GM21529 (cell line): ENCODE measurements at regions not wholly inside any gene's neighbourhood (a gene's known extent, or its start where the extent isn't known, plus 50 kb on each side); places are given as distances from the start of the nearest gene placed in this dataset.

Source experiments
- ATAC-seq: cut with Tn5 transposase; IDR thresholded peaks from one replicate; pipeline ENCODE4 v1.9.1; 2021; ENCODE audit not compliant: unreplicated experiment

DNA sequence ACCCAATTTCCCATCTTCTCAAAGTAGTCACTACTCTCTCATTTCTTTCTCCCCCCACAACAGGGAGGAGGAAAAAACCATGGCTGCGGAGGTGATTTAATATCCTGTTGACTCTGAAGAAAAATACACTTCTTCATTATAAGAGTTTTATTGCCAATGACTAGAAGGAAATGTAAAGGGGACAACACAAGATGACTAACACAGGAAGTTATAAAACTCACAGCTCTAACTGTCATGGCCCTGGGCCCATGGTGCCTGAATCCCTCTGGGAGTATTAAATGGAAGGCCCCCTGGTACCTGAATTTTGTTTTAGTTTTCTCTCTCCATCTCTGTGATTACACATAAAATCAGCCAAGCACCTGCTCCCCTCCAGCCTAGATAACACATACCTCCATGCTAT, 352.8 kb upstream of the FAT3 start:
- no peak for ATAC-seq

DNA sequence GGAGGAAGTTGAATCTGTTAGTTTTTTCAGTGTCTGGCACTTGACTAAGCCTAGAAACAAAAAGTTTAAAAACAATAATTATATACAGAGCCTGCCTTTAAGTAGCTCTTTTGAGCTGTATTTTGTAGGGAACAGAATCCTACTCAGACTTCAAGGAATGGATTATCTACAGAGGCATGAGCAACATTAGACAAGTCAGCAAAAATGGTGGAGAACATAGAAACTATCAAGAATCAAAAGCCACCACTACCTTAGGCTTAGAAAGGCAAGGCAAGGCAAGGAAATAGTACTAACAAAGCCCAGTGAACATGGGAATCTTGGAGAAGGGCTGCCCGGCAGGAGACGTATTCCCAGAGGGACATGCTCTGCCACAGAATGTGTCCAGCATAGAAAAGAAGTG, 353.6 kb upstream of the FAT3 start:
- no peak for ATAC-seq

DNA sequence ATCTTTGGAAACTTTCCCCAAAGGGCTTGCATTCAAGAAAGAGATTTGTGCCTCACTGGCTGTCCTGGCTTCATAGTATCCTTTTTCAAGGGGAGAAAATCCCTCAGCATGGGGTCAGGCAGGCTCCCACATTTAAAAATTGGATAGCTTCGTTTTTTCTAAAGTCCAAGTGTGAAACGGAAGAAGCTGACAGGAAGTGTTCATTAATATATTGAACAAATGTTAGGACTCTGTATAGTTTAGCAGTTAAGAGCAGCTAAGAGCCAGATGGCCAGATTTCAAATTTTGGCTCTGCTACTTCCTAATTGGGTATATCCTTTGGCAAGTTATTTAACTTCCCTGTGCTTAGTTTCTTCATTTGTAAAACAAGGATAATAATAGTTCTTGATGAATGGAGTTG, 354.9 kb upstream of the FAT3 start:
- no peak for ATAC-seq

DNA sequence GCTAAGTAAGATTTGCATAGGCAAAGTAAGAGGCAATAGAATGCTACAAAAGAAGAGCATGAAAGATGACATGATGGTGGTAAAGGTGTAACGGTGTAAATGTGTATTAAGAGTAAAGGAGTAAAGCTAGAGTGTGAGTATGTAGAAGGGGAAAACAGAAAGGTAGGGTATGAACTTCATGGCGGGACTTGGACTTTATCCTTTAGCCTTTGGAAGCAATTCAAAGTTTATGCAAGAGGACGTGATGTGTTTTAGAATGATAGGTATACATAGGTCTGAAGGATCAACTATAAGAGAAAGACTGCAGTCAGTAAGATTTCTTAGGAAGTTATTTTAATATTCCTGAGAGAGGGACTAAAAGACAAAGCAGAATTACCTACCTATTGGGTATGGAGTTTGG, 358.0 kb upstream of the FAT3 start:
- no peak for ATAC-seq

DNA sequence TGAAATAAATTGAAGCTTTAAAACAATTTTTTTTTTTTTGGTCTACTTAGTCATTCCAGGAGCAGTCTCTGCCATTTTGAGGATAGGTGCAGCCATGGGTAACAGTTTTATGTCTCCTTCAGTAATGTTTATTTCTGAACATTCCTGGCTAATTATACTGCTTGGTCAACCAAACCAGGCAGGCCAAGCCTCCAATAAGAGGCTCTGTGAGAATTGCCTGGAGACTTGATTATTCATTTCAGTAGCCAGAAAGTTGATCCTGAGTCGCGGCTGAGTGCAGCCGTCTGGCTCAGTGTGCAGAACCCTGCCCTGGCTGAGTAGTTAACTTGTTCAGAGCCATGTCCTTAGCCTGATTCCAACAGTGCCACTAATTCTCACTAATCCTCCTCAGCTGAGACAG, 364.0 kb upstream of the FAT3 start:
- no peak for ATAC-seq

DNA sequence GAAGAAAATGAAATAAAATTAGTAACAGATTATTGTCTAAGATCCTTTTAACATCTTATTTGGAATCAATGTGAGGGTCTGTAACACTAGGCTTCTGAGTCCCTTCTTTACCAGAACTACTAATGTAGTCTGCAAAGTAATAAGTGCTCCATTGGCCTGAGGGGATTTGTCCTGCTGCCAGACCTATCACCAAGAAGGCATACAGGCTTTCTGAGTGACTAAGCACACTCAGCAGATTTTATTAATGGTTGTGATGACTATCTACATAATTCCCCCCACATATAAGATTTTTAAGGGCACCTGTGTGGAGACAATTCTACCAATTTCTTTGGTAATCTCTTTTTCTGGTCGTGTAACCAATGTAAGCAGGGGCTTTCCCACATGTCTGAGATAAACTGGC, 365.0 kb upstream of the FAT3 start:
- no peak for ATAC-seq

DNA sequence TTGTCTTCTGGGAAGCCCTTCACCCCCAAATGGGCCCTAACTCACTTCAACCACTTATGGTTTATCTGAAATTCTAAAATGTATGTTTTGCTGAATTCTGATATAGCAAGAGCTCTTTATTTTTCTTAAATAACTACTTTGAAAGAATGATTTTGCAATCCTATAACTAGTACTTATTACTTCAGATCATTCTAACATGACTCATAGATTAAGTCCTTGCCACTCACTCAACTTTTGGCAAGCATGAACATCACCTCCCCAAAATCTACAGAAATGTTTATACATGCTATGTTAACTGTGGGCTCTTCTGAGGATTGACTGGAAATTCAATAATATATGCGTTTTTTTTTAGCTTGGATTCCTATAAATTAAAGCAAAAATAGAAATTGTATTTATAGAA, 367.4 kb upstream of the FAT3 start:
- no peak for ATAC-seq

DNA sequence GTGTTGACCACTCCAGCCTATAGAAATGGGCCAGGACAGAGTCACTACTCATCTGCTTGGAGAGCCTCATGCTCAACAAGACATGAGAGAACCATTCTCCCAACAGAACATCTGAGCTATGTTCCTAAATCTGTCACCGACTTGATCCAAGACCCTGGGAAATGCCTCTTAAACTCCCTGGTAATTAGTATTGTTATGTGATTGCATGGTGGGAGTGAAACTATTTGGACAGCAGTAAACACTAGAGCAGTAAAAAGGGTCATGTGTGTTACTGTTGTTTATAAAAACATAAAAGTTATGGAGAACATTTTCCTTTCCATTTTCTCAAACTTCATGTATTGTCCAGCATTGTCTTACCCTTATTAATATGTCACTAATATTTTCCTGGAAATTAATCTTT, 369.8 kb upstream of the FAT3 start:
- ATAC-seq: no peak

DNA sequence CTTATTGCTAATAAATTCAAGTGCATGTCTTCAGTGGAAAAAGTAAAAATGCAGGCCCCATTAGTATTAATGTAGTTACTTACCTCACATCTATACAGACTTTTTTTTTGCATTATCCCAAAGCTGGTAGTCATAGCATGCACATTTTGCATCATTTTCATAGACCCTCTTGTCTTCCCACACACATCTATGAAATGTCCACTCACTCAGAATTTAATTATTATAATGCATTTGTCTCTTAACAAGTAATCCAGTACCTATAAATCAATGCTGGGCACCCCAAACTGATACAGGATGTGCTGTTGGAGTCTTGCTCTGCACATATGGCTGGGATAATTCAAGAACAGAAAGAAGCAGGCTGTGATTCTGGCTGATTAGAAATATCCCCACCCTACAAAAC, 370.4 kb upstream of the FAT3 start:
- no peak for ATAC-seq

DNA sequence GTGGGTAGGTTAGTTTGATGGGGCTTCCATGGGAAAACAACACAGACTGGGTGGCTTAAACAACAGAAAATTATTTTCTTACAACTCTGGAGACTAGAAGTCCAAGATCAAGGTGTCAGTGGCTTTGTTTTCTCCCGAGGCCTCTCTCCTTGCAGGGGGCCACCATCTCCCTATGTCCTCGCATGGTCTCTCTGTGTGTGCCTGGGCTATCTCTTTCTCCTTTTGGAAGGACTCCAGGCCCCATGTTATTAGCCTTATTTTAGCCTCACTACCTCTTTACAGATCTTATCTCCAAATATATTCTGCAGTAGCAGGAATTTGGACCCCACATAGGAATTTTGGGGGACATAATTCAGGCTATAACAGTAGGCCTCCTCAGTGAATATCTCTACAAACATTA, 372.7 kb upstream of the FAT3 start:
- ATAC-seq: no peak

DNA sequence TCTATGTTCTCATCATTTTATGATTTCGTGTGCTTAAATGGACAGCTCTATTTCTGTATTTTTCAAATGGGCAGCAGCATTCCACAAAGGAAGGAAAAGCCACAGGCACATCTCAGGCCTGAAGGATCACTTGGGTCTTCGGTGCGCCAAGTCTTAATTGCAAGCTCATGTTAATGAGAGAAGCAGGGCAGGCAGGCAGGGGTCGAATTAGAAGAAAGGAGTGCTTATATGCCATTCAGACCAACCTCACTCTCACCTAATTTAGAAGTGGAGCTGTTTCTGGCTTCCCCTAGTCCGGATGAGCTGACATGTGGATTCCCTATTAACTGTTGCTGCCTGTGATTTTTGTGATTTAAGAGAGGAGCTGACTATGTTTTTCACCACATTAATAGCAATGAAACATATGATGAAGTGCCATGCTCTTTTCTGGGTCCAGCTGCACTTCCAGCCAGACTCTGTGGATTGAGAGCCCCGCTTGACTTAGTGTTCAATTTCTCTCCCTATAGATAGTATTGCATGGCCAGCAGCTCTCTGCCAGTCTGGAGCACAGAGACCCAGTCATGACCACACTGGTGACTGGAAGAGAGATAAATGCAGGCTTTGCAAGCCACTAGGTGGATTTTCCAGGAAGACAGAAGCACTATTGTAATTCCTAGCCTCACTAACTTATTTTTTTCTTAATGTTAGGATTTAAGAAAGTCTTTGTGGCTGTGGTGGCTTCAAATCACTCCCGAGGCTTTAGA, 373.9 kb upstream of the FAT3 start:
- no peak for ATAC-seq

DNA sequence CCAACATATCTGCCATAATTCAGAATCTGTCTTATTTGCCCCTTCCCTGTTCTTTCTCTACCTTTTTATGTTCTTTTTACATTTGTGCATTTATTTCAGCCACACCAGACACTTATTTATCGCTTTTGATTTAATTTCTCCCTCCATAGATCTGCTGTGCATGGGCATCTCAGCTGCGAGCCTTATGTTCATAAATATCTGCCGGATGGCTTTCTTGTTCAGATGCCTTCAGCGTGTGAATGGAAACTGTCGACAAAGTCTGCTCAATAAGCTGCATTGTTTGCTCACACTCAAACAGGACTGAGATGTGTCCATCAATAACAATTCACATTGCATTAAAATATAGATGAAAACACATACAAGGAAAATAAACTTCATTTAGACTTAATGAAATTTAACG, 374.6 kb upstream of the FAT3 start:
- no peak for ATAC-seq

DNA sequence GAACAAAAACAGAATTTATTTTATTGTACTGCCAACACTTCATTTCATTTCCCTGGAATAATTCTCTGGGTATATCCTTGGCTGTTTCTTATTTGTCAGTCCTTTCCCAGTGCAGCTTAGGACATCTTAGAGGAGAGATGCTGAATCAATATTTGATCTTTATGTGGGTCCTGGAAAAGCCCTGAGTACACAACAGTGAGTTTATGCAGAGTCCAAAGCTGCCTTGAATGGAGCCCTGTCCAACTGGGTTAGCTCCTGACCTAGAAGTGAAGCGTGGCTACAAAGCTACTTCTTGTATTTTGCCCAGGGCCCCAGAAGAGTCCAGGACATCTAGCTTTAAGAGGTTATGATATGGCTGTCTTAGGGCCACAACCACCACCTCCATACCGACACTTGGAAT, 378.0 kb upstream of the FAT3 start:
- no peak for ATAC-seq

DNA sequence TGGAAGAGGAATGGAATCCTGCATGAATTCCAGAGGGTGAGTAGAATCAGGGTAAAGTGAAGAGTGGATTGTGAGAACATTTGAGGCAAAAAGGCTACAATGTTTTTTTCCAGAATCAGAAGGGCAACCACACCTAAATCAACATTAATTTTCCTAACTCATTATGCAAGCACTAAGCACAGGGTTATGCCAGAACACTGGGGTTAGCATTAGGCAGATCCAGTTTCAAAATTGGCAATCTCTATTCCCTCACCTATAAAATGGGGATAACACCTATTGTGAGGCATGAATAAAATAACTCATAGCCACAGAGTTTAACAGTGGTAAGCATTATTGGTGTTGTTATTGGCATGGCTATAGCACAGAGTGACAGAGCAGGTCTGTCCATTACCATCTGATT, 378.6 kb upstream of the FAT3 start:
- no peak for ATAC-seq

DNA sequence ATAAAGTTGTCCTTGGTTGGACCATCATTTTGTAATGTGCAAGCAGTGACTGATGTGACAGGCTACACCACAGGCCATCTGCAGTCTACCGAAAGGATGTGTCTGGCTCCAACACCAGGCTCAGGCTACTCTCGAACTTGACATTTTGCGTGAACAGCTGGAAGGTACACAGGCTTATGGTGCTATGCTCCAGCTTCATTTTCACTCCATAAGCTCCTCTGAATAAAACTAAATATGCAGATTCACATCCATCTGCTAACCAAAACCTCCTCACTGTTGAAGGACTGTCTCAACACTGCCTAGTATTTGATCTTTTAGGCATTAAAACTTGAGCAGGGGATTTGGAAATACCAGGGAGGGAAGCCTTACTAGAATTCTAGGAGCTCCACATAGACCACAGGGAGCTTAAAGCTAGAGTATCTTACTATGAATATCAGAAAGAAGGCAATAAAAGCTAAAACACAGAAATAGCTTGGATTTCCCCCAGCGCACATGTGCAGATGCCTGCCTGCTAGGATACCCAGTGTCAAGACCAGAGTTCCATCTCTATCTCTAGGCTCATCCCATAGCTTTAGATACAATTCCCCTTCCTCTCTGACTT, 383.9 kb upstream of the FAT3 start:
- no peak for ATAC-seq

DNA sequence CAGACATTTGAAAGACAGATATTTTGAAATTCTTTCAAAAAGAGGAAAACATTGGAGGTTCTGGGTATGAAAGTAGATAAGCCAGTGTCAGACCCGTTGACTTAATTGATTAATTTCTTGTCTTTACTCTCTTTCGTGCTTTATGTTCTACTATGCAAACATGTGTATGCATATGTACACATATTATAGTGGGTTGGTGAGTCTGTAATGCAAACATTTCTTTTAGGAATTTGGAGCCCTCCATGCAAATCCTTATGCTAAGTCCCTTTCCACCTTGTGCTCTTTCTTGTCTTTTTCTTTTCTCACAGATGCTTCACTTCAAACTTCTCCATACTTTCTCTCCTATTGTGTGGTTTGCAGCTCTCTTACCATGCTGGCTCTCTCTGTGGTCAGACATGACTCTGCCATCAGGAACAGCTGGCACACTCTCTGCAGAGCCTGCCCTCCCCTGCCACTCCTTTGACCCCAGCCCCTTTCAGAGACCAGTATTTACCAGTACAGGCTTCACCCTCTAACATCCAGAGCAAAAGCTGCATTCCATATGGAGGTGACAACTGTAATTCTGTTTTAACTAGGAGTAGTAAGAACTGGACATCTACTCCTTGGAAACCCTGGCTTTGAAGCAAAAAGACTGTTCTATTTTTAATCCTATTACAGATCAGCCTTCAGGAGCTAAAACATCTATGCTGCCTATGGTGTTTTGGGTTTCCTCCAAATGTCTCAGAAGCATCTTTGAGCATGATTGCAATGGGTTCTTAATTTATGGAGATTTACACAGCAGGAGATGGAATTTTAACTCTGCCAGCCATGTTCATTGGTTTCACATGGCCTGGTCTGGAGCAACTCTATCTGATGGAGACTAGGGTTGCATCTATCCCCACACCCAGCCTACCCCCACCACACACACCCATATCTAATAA, 386.9 kb upstream of the FAT3 start:
- ATAC-seq: no peak

DNA sequence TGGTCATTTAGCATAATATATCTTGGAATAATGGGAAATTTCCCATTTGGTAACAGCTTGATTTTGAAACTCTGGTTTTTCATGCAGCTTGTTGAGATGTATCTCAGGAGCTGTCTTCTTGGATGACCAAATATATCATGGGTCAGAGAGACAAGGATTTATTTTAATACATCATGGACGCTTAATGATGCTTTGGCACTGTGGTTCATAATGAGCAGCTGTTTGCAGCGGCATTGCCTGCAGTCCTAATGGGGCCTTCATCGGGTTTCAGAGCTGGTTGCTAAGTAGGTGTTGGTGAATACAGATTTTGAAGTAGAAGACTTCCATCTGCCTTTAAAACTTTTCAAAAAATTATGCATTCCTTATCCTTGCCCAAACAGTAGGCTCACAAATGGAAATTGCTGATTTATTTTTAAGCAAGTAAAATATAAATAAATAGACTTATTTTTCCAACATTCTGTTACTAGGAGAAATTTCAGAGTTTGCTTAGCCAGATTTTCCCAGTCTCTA, 389.5 kb upstream of the FAT3 start:
- ATAC-seq: no peak

DNA sequence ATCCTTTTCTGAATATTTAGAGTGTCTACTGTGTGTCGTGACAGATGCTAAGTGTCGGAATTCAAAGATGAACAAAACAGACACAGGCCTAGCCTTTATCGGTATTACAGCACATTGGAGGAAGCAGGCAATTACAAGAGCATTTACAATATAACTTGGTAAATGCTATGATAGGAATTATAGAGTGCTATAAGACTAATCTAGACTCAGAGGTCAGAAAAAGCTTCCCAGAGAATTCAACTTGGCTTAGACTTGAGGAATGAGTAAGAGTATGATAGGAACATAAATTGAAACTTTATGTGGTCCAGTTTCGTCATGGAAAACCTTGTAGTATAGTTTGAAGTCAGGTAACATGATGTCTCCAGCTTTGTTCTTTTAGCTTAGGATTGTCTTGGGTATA, 395.7 kb upstream of the FAT3 start:
- ATAC-seq: no peak

DNA sequence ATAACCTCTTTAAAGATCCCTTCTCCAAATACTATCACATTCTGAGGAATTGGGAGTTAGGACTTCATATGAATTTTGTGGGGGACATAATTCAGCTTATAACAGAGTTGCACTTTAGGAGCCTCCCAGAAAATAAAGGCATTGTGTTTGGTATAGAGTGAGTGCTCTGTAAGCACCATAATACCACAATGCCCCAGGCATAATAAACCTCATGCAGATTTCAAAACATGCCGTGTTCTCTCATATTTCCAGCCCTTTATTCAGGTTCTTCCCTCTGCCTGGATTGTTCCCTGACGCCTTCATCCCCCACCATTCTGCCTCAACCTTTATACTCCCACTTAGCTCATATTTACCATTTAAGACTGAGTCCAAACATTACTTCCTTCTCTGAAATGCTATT, 398.8 kb upstream of the FAT3 start:
- ATAC-seq: no peak

DNA sequence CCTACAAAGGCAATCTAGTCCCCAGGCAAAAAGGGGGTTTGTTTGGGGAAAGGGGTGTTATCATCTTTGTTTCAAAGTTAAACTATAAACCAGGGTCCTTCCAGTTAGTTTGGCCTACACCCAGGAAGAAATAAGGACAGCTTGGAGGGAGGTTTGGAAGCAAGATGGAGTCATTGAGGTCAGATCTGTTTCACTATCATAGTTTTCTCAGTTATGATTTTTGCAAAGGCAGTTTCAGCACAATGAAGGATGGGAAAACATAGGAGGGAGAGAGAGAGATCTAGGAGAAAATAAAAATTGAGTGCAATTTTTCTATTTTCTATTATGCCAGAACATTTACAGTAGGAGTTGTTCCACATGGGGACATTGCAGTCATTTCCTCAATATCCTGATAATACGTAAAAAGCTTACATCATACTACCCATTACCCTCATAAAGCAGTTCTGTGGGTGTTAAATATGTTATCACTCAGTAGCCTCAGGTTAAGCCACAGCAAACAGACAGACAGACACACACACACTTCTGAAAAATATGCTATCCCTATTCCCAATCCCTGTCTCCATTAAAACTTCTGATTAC, 401.3 kb upstream of the FAT3 start:
- ATAC-seq: no peak

DNA sequence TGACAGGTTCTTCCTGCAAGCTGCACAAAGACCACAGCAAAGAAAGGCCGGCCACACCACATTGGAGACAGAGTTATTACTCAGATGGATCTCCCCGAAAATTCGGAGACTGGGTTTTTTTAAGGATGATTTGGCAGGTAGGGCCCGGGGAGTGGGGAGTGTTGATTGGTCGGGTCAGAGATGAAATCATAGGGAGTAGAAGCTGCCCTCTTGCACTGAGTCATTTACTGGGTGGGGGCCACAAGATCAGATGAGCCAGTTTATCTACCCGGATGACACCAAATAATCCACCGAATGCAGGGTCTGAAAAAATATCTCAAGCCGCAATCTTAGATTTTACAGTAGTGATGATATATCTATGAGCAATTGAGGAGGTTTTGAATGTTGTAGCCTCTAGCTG, 401.8 kb upstream of the FAT3 start:
- no peak for ATAC-seq

DNA sequence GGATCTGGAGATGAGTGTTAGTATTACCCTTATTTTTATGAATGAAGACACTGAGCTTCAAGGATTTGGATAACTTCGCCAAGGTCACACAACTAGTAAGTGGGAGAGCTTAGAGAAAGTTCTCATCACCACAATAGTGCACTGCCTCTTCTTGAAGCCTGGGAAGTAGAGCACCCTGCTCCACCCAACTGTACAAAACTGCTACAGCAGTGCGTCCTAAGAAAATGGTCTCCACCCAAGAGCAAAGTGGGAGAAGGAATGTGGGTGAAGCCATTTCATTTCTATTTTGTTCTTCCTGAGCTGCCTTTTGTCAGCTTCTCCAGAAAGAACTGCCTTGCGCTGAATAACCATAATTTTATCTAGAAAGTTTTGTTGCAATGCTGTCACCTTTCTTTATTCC, 403.9 kb upstream of the FAT3 start:
- no peak for ATAC-seq
